ENCODE measurements at regions not wholly inside any gene's neighbourhood (a gene's known extent, or its start where the extent isn't known, plus 50 kb on each side); places are given as distances from the start of the nearest gene placed in this dataset.
A peak's percentile ranks its signal among the peaks of the same experiment; 100 is the strongest.

- no peak for DNase-seq (ENCODE audit: extremely low read depth, low read depth)
Measured at GRCh38 chr17:73782231-73782630, 138.0 kb upstream of the SDK2 start.

GRCh38 chr17:73782641-73783381 lies 138.6 kb upstream of the SDK2 start:
- DNase-seq (ENCODE audit: extremely low read depth, low read depth), result no peak

GRCh38 chr17:73783382-73783766 lies 139.1 kb upstream of the SDK2 start:
- DNase-seq (ENCODE audit: extremely low read depth, low read depth), result no peak

- no peak for DNase-seq (ENCODE audit: extremely low read depth, low read depth)
Measured at GRCh38 chr17:73783945-73784603, 139.8 kb upstream of the SDK2 start.

- DNase-seq (ENCODE audit: extremely low read depth, low read depth), result no peak
Measured at GRCh38 chr17:73785496-73785895, 141.3 kb upstream of the SDK2 start.

GRCh38 chr17:73785958-73786743 lies 141.9 kb upstream of the SDK2 start:
- DNase-seq (ENCODE audit: extremely low read depth, low read depth), result no peak

- DNase-seq (ENCODE audit: extremely low read depth, low read depth), result no peak
Measured at GRCh38 chr17:73787076-73788059, 143.1 kb upstream of the SDK2 start.

- no peak for DNase-seq (ENCODE audit: extremely low read depth, low read depth)
Measured at GRCh38 chr17:73788111-73788510, 143.9 kb upstream of the SDK2 start.

GRCh38 chr17:73791121-73791520 lies 146.9 kb upstream of the SDK2 start:
- no peak for DNase-seq (ENCODE audit: extremely low read depth, low read depth)

GRCh38 chr17:73791631-73792030 lies 147.4 kb upstream of the SDK2 start:
- no peak for DNase-seq (ENCODE audit: extremely low read depth, low read depth)

- DNase-seq (ENCODE audit: extremely low read depth, low read depth), result no peak
Measured at GRCh38 chr17:73792994-73793393, 148.7 kb upstream of the SDK2 start.

GRCh38 chr17:73794336-73794735 lies 150.1 kb upstream of the SDK2 start:
- DNase-seq (ENCODE audit: extremely low read depth, low read depth), result no peak

- no peak for DNase-seq (ENCODE audit: extremely low read depth, low read depth)
Measured at GRCh38 chr17:73795730-73796129, 151.5 kb upstream of the SDK2 start.

- DNase-seq (ENCODE audit: extremely low read depth, low read depth), result no peak
Measured at GRCh38 chr17:73797594-73798110, 153.4 kb upstream of the SDK2 start.

GRCh38 chr17:73798111-73798748 lies 154.0 kb upstream of the SDK2 start:
- DNase-seq (ENCODE audit: extremely low read depth, low read depth), result peak; percentile 12

- no peak for DNase-seq (ENCODE audit: extremely low read depth, low read depth)
Measured at GRCh38 chr17:73799096-73799495, 154.9 kb upstream of the SDK2 start.

GRCh38 chr17:73799781-73800627 lies 155.8 kb upstream of the SDK2 start:
- DNase-seq (ENCODE audit: extremely low read depth, low read depth), result no peak

GRCh38 chr17:73800893-73801292 lies 156.6 kb upstream of the SDK2 start:
- no peak for DNase-seq (ENCODE audit: extremely low read depth, low read depth)
